B cell (primary cell): ENCODE measurements at regions not wholly inside any gene's neighbourhood (a gene's known extent, or its start where the extent isn't known, plus 50 kb on each side); places are given as distances from the start of the nearest gene placed in this dataset.

Source experiments
- ATAC-seq: fragments of 200-7000 bp; cut with Tn5 transposase; one replicate; pipeline ENCODE4 v1.10.0; 2021; ENCODE audit warnings: low read depth, mild to moderate bottlenecking, moderate number of reproducible peaks, moderate library complexity
- CTCF ChIA-PET: fragments of 350-600 bp; sonication (Branson Sonifier 250); formaldehyde crosslinking; loops from one replicate; lab custom pipeline; 2021; ENCODE audit warnings: antibody characterized with exemption, inconsistent platforms; lab: Charles Lee
- POLR2A ChIA-PET: fragments of 350-600 bp; sonication (Branson Sonifier 250); formaldehyde crosslinking; loops from one replicate; lab custom pipeline; 2021; ENCODE audit warnings: antibody characterized with exemption; lab: Charles Lee
- DNase-seq: peaks from one replicate; pipeline ENCODE4 v3.0.0; 2013
- H2AFZ ChIP-seq: 2 replicates; pipeline ENCODE4 v1.6.1; 2012; ENCODE audit warnings: mild to moderate bottlenecking, low read depth, low read length; ENCODE audit not compliant: insufficient read depth, poor library complexity, severe bottlenecking
- H3K27ac ChIP-seq, 2 donors: 1 replicate in 1 of 2; 2 replicates in 1 of 2; pipeline ENCODE4 v1.5.1; 2012 to 2013; ENCODE audit warnings: low read length in 2 of 2, mild to moderate bottlenecking in 2 of 2, moderate library complexity in 1 of 2
- H3K27me3 ChIP-seq, 4 experiments: fragments of 200-600 bp in 1 of 4; sonication (generic) in 1 of 4; replicated peaks in 1 of 4; 1 replicate in 2 of 4; 2 replicates in 2 of 4; pipeline versions ENCODE4 v1.6.1 to v1.7.0; 2013 to 2016; ENCODE audit warnings: low read length in 3 of 4, mild to moderate bottlenecking in 2 of 4, mixed read lengths in 1 of 4, moderate library complexity in 1 of 4; ENCODE audit not compliant: insufficient read depth in 4 of 4, control insufficient read depth in 3 of 4; ENCODE audit errors: control extremely low read depth in 1 of 4
- H3K36me3 ChIP-seq, 2 experiments: replicated peaks in 1 of 2; 1 replicate in 1 of 2; 2 replicates in 1 of 2; pipeline versions ENCODE4 v1.6.1 to v1.7.1; 2013; ENCODE audit warnings: low read length in 1 of 2; ENCODE audit not compliant: insufficient read depth in 2 of 2, control insufficient read depth in 1 of 2; ENCODE audit errors: control extremely low read depth in 1 of 2, extremely low read depth in 1 of 2
- H3K4me1 ChIP-seq, 2 donors: fragments of 200-600 bp in 1 of 2; sonication (generic) in 1 of 2; 1 replicate in 1 of 2; 2 replicates in 1 of 2; pipeline versions ENCODE4 v1.5.1 to v1.6.1; 2013 to 2017; ENCODE audit warnings: low read length in 2 of 2; ENCODE audit not compliant: control insufficient read depth in 2 of 2, insufficient read depth in 2 of 2
- H3K4me2 ChIP-seq: replicated peaks from 2 replicates; pipeline ENCODE3; 2012; ENCODE audit warnings: mild to moderate bottlenecking, low read depth, low read length; ENCODE audit not compliant: poor library complexity, severe bottlenecking
- H3K4me3 ChIP-seq, 5 experiments: fragments of 200-600 bp in 1 of 5; sonication (generic) in 1 of 5; 1 replicate in 3 of 5; 2 replicates in 2 of 5; pipeline versions ENCODE4 v1.5.1 to v1.7.0; 2011 to 2016; ENCODE audit warnings: low read length in 4 of 5, mild to moderate bottlenecking in 4 of 5, low read depth in 2 of 5, control low read depth in 1 of 5, moderate library complexity in 1 of 5; ENCODE audit not compliant: insufficient read depth in 1 of 5; ENCODE audit errors: control extremely low read depth in 1 of 5, extremely low read depth in 1 of 5
- H3K79me2 ChIP-seq: fragments of 200-600 bp; sonication (generic); one replicate; pipeline ENCODE4 v1.6.0; 2016; ENCODE audit warnings: low read length; ENCODE audit not compliant: control insufficient read depth, insufficient read depth
- H3K9ac ChIP-seq: fragments of 200-600 bp; sonication (generic); 2 replicates; pipeline ENCODE4 v1.6.1; 2017; ENCODE audit warnings: mild to moderate bottlenecking, low read length, moderate library complexity
- H3K9me3 ChIP-seq, 3 donors: one replicate each; pipeline versions ENCODE4 v1.6.1 to v1.7.1; 2013; ENCODE audit warnings: low read length in 2 of 3; ENCODE audit not compliant: control insufficient read depth in 2 of 3, insufficient read depth in 1 of 3; ENCODE audit errors: control extremely low read depth in 1 of 3
- H4K20me1 ChIP-seq: 2 replicates; pipeline ENCODE4 v1.6.0; 2012; ENCODE audit warnings: mild to moderate bottlenecking, low read length; ENCODE audit not compliant: insufficient read depth, control insufficient read depth, poor library complexity, severe bottlenecking
- H3K27ac Mint-ChIP-seq: one replicate; pipeline ENCODE4 v1.8.0; 2021; ENCODE audit warnings: mixed read lengths
- H3K27me3 Mint-ChIP-seq: one replicate; pipeline ENCODE4 v1.8.0; 2021; ENCODE audit warnings: mixed read lengths
- H3K4me1 Mint-ChIP-seq: one replicate; pipeline ENCODE4 v1.8.0; 2021; ENCODE audit warnings: mixed read lengths
- H3K4me3 Mint-ChIP-seq: one replicate; pipeline ENCODE4 v1.8.0; 2021; ENCODE audit warnings: mixed read lengths
- H3K9me3 Mint-ChIP-seq: one replicate; pipeline ENCODE4 v1.8.0; 2022; ENCODE audit warnings: mixed read lengths; ENCODE audit not compliant: insufficient read depth
- EZH2 ChIP-seq: IDR thresholded peaks from 2 replicates; pipeline ENCODE4 v1.6.1; 2012; ENCODE audit warnings: borderline replicate concordance, low read depth, mild to moderate bottlenecking, moderate library complexity, low read length; ENCODE audit not compliant: insufficient read depth, poor library complexity, severe bottlenecking
- WGBS: methylation state at CpG from one replicate; pipeline ENCODE4 v1.1.5; 2013; ENCODE audit warnings: missing lambda C conversion rate; ENCODE audit not compliant: insufficient coverage; 5-methylcytosine and 5-hydroxymethylcytosine counted together
- intact Hi-C: fragments of 100-400 bp; cut with micrococcal nuclease; formaldehyde crosslinking; loops from one replicate; pipeline ENCODE4 v1.10.0; 2022
- TF ChIP-seq, protein P1 (sequence below): fragments of 200-600 bp; IDR thresholded peaks from one replicate; pipeline ENCODE4 v1.8.0; 2022; ENCODE audit warnings: antibody characterized with exemption, mild to moderate bottlenecking

DNA sequence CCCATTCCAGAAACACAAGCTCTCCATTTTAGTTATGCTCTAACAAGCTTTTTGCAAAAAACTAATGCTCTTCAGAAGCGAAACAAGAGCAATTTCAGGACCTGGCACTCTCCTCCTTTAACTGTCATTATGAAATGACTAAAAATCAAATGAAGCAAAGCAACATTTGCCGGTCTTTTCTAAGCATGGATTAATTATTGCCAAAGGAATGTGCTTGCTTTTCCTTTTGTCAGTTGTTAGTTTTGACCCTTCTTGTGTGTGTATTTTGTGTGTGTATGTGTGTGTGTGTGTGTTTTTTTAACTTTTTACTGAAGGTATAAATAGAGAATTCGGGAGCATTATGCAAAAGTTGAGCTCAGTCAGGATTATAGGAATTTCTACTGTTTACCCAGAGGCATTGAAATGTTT is 509.1 kb downstream of the TUSC7 start:
- Histone ChIP-seq H3K4me3 (no peak overlapping the region), H3K27me3 (no peaks in the 10 kb centered on the region), H3K9me3 (no peaks in the 10 kb centered on the region), H3K4me2 (no peak overlapping the region), H2AFZ (no peak overlapping the region), H3K27ac (no peak overlapping the region), H3K9ac (no peak overlapping the region), H4K20me1 (no peaks in the 10 kb centered on the region), H3K4me1 (no peaks in the 10 kb centered on the region), H3K79me2 (no peaks in the 10 kb centered on the region), H3K36me3 (no peaks in the 10 kb centered on the region)
- DNase-seq (no peak), ATAC-seq (no peak)
- WGBS, result 94% methylated on average over 2 of the region's 3 CpGs
- H3K4me3 Mint-ChIP-seq, result no peak overlapping the region
- no peak overlapping the region for H3K27ac Mint-ChIP-seq
- peaks cover 3% of the 10 kb centered on the region for H3K27me3 Mint-ChIP-seq
- POLR2A ChIA-PET, result no interaction called here
- no peaks in the 10 kb centered on the region for H3K4me1 Mint-ChIP-seq
- CTCF ChIA-PET, result no interaction called here
- no peaks in the 10 kb centered on the region for H3K9me3 Mint-ChIP-seq
- intact Hi-C loops, result no loop called here
- TF ChIP-seq EZH2, result no peak
- TF ChIP-seq, protein P1, sequence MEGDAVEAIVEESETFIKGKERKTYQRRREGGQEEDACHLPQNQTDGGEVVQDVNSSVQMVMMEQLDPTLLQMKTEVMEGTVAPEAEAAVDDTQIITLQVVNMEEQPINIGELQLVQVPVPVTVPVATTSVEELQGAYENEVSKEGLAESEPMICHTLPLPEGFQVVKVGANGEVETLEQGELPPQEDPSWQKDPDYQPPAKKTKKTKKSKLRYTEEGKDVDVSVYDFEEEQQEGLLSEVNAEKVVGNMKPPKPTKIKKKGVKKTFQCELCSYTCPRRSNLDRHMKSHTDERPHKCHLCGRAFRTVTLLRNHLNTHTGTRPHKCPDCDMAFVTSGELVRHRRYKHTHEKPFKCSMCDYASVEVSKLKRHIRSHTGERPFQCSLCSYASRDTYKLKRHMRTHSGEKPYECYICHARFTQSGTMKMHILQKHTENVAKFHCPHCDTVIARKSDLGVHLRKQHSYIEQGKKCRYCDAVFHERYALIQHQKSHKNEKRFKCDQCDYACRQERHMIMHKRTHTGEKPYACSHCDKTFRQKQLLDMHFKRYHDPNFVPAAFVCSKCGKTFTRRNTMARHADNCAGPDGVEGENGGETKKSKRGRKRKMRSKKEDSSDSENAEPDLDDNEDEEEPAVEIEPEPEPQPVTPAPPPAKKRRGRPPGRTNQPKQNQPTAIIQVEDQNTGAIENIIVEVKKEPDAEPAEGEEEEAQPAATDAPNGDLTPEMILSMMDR, result no peak

DNA sequence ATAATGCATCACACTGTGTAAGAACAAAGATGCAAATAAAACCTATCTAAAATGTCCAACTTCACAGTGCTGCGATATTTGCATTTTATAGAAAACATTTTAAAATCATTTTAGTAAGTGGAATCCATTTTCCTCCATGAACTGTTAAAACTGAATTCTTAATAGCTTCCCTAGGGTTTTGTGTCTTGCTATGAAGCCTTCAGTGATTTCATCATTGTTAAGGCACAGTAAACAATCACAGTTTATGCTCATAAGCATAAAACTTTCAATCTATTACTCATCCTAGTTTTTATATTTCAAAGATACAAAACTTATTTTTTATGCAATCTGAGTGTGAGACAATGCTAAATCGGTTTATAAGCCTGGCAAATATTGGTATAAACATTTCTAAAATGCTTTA is 509.7 kb downstream of the TUSC7 start:
- no CpG with 5 or more reads among the region's 2 CpGs for WGBS
- no peaks in the 10 kb centered on the region for H3K36me3 ChIP-seq
- Mint-ChIP-seq H3K4me1 (no peaks in the 10 kb centered on the region), H3K27me3 (peaks cover 3% of the 10 kb centered on the region), H3K4me3 (no peak overlapping the region), H3K27ac (no peak overlapping the region), H3K9me3 (no peaks in the 10 kb centered on the region)
- H3K79me2 ChIP-seq, result no peaks in the 10 kb centered on the region
- no peaks in the 10 kb centered on the region for H4K20me1 ChIP-seq
- no peak for DNase-seq
- no peak overlapping the region for H3K9ac ChIP-seq
- H3K27me3 ChIP-seq, result no peaks in the 10 kb centered on the region
- ChIA-PET POLR2A (no interaction called here), CTCF (no interaction called here)
- no peak overlapping the region for H3K27ac ChIP-seq
- no peak overlapping the region for H2AFZ ChIP-seq
- no peak for ATAC-seq
- H3K4me2 ChIP-seq, result no peak overlapping the region
- no peaks in the 10 kb centered on the region for H3K9me3 ChIP-seq
- no peaks in the 10 kb centered on the region for H3K4me1 ChIP-seq
- intact Hi-C loops, result no loop called here
- H3K4me3 ChIP-seq, result no peak overlapping the region
- TF ChIP-seq, protein P1, result no peak
- no peak for TF ChIP-seq EZH2
